Hindlimb muscle (tissue), 1 donor: ENCODE measurements at regions not wholly inside any gene's neighbourhood (a gene's known extent, or its start where the extent isn't known, plus 50 kb on each side); places are given as distances from the start of the nearest gene placed in this dataset.

ENCODE experiments used
- DNase-seq: peaks from one replicate; pipeline ENCODE4 v3.0.0-alpha.2; 2013

DNA sequence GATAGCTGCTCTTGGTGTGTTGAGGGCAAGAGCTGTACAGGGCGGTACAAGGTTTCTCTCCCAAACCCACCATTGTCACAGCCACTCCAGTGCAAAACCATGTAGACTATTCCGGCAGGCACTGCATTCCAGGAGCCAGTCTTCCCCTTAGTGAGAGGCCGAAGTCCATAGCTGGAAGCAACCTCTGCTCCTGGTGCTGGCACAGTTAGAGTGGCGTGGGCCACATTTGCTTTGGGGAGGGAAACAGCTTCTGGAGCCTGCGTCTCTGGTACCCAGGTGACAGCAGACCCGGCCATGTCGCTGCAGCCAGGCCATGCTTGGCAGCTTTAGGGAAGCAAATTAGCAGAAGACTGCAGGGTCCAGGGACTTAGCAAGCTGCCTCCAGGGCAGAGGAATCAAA, 788.0 kb downstream of the BRD1 start:
- no peak for DNase-seq

DNA sequence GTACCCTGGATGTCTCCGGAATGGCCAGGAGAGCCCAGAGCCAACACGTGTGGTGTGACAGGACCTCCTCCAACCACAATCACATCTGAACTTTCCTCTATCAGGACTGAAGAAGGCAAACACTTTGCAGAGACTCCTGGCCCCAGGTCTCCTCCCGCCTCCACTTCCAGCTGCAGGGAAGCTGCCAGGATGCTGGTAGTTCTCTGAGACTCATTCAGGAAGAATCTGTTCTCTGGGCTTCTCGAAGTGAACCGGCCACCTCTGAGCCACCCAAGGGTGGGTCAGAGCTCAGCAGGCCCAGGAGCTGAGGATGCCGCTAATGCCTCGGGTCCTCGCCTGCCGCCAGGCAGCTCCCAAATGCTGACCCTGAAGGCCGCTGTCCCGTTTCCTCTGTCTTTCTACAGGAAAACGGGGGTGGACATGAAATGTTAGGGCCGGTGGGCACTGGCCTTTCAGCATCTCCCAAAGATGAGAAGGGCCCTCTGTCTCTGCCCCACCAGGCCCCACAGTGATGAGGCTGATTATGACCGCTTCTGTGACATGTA, 789.9 kb downstream of the BRD1 start:
- no peak for DNase-seq

DNA sequence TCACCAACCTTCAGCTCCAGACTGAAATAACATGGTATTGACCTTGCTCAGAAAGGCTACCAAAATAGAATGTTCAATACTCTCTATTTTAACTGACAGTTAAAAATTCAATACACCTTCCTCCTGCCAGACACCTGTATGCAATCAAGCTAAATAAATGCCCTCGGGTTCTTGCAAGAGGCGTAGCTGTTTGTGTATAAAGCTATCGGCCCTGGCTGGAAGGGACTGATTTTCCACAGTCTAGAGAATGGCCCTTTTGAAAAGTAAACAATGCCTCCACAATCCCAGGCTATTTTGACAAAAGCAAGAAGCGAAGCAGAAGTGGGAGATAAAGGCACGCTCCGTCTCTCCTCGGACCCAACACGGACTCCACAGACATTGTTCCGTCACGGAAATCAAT, 791.2 kb downstream of the BRD1 start:
- DNase-seq, result no peak

DNA sequence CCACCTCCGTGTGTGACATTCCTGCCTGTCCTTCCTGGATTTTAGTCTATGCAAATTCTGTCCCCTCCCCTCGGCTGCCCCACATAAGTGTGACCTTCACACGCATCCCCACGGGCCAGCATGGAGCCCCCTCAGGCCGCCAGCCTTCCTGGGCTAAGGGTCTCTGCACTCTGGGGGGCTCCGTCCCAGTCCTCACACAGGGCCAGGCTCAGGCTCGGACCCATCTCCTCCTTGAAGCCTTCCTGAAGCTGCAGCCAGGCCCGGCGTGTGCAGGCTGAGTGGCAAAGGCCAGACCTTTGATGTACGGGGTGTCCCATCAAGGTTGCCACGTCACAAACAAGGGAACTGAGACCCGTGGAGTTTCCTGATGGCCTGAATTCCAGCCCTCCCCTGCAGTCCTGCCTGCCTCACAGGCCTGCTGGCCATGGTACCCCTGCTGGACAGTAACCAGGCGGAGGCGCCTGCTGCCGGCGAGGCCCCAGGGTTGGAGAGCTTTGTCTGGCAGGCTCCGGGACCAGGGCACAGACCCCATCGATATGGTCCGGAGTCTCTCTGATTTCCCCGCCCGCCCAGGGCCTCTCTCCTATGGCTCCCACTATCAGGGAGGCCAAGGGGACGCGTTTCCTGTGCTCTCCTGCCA, 791.7 kb downstream of the BRD1 start:
- no peak for DNase-seq

GRCh38 chr22:49034836-49035817, 792.5 kb downstream of the BRD1 start:
- no peak for DNase-seq

GRCh38 chr22:49033616-49034015, 794.1 kb downstream of the BRD1 start:
- DNase-seq, result no peak

GRCh38 chr22:49032821-49033220, 794.9 kb downstream of the BRD1 start:
- DNase-seq, result no peak

GRCh38 chr22:49031746-49032330, 795.8 kb downstream of the BRD1 start:
- DNase-seq, result no peak

GRCh38 chr22:49028111-49028510, 799.6 kb downstream of the BRD1 start:
- no peak for DNase-seq

GRCh38 chr22:49027368-49027670, 800.4 kb downstream of the BRD1 start:
- no peak for DNase-seq

- no peak for DNase-seq
These were observed 800.9 kb downstream of the BRD1 start for GRCh38 chr22:49026494-49027367.

GRCh38 chr22:49025791-49026493, 801.7 kb downstream of the BRD1 start:
- no peak for DNase-seq

DNA sequence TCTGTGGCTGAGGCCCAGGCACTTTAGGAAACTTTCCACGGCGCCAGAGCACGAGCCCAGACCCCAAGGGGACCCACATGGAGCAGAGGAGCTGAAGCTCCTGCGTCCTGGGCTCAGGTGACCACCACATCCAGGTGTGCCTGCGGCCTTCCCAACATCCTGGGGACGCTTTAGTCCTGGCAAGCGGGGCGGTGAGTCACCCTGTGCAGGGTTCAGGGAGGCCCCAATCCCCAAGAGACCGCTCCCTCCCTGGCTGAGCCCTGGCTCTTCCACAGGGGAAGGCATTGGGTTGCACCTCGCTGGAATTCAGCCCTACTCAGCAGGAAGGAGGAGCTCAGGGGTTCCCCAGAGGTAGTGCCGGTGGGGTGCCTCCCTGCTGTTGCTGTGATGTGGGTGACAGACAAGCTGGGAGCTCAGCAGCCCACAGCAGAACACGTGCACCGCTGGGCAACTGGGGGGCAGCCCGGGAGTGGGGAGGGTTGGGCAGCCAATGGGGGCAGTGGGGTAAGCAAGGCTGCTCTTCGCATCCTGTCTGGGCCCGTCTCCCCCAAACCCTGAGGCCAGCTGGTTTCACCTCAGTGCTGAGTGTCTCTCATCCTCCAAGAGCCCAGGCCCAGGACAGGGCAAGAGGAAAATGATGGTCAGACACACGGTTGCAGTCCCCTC, 802.8 kb downstream of the BRD1 start:
- DNase-seq, result no peak

DNA sequence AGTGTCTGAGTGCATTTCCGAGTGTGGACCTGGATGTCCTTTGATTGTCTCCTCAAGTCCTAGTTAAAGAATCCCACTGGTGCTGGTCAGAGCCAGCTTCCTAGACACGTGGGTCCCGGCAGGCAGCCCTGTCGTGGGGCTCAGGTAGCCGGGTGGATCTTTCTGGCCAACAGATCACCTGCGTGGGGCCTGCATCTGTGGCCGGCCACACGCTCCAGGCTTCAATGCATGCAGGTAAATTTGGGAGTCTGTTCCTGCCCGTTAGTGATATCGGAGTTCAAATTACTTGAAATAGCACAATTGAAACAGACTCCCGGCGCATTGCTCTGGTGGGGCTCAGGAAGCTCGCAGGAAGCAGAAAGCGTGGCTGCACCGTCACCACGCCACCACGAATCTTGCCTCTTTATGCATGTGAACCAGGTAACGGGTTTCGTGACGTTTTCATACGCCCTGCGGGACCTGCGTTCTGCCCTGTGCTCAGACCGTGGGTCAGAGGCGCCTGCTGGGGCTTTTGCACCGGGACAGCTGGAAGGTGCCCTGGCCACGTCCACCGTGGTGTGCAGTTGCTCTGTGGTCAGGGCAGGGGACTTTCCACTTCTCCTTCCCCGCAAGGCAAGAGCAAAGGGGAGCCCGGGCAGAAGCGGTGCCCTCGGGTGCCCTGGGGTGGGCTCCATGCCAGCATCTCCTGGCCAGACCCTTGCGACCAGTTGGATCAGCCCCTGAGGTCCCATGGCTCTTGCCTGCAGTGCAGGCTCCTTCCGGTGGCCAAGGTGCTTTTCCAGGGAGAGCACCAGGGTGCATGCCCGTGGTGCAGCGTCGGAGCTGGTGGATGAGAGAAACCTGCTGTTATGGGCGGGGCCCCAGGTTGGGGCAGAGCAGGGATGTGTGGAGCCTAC, 803.5 kb downstream of the BRD1 start:
- DNase-seq, result no peak

GRCh38 chr22:49023161-49023878, 804.4 kb downstream of the BRD1 start:
- no peak for DNase-seq

GRCh38 chr22:49022816-49023160, 804.9 kb downstream of the BRD1 start:
- no peak for DNase-seq

- no peak for DNase-seq
These were observed 805.5 kb downstream of the BRD1 start for GRCh38 chr22:49021926-49022815.

GRCh38 chr22:49021131-49021925, 806.3 kb downstream of the BRD1 start:
- DNase-seq, result no peak
